Activated CD4-positive, alpha-beta T cell treated with anti-CD3 and anti-CD28 coated beads, Interleukin-10, Interleukin-2, amounts not matched to agents 100 ng/mL and 50 ng/mL, durations not matched to agents 16 hours and 8 hours (primary cell): ENCODE measurements at regions not wholly inside any gene's neighbourhood (a gene's known extent, or its start where the extent isn't known, plus 50 kb on each side); places are given as distances from the start of the nearest gene placed in this dataset.

Source experiments
- DNase-seq: peaks from one replicate; pipeline ENCODE4 v3.0.0-alpha.2; 2020

DNA sequence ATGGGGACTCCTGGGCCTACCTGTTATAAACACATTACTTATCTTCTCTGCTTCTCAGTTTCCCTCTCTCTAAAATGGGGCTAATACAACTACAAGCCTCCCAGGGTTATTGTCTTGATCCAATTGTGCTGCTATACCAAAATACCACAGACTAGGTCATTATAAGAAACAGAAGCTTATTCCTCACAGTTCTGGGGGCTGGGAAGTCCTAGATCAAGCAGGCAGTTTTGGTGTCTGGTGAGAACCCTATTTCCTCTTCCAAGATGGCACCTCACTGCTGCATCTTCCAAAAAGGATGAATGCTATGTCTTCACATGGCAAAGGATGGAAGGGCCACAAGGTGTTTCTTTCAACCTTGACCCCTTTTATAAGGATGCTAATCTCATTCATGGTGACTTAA, 732.9 kb upstream of the TBX3 start:
- no peak for DNase-seq

DNA sequence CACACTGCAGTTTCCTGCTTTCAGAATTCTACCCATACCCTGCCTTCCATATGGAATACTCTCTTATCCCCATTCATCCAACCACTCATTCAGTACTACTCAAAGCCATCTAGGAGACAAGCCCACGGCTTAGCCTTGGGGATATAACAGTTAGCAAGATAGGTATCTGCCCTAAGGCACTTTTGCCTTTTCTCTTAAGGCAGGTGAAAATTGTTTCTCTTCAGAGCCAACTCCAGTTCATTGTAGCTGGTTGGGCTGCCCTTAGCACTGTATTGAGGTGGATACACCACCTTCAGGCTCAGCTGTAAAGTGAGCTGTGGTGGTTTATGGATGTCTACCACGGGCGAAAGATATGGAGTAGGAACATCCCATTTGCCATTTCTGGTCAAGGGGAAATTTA, 729.7 kb upstream of the TBX3 start:
- no peak for DNase-seq

DNA sequence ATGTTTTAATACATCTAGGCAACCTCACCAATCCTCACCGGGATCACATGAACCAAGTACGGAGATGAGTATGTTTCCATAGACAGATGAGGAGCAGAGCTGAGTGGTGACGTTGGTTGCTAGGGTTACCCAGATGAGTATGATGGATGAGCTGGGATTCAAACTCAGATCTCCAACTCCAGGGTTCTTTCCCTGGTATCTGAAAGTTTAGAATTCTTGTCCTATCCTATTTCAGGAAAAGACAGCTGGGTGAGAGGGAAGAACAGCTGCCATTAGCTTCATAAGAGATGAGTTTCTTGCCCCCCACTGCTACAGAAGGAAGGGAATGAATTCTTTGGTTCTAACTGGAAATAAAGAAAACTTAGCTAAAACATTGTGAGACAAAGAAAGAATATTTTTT, 728.9 kb upstream of the TBX3 start:
- no peak for DNase-seq

DNA sequence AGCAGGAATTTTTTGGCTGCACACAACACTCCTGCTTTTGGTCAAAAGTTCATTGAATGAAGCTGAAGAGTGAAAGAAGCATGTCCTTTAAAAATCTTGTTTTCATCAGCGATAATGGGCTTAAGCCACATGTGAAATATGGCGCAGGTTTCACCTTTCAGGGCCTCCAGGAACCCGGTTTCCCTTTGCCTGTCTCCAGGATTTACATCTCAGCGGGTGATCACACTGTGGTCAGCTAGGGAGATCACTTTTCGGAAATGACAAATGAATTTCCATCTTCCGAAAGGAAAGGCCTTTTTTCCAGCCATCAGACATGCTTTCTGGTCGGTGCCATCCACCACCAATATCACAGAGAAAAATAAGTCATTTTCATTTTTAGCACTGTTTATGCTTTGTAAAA, 727.1 kb upstream of the TBX3 start:
- no peak for DNase-seq

DNA sequence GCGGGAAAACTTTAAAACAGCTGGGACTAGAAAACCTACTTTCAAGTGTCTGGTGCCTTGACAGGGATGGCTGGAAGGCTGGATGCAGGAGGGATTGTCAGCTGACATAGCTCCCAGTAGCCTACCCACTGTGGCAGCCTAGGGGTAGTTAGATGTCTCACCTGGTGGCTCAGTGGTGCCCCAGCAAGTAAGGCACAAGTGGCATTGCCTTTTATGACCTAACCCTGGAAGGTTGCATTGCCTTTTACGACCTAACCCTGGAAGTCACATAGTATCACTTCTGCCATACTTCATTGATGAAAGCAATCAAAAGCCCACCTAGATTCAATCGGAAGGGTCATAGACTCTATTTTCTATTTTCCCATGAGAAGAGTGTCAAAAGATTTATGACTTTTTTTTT, 724.7 kb upstream of the TBX3 start:
- DNase-seq = no peak

DNA sequence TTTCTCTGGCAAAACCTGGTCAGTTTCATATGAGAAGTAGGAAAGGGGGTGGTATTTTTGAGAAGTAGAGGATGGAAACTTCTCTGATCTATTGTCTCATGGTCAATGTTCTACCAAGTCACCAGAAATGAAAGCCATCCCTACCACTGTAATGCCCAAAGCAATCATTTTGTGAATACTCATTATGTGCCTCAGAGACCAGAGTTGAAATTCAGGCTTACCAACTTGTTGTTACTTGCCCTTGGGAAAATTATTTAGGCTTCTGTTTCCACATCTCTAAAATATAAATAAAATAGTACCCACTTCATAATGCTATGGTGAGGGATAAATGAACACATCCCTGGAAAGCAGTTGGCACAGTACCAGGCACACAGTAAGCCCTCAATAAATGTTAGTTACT, 723.7 kb upstream of the TBX3 start:
- no peak for DNase-seq

DNA sequence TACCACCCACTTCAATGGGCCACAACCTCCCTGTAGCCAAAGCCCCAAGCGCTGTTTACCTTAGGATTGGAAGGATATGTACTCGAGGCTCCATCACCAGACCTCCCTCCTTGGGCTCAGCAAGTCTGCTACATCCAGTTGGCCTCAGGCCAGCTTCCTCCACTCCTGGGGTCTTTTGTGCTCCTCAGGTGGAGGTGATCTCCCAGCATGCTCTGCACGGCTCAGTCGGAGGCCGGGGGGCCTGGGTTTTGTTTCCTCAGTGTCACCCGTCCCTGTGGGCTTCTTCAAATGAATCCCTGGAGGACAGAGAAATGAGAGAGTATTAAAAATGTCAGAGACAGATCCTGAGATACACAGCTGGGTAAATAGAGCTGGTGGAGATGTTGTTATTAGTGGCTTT, 723.1 kb upstream of the TBX3 start:
- no peak for DNase-seq

DNA sequence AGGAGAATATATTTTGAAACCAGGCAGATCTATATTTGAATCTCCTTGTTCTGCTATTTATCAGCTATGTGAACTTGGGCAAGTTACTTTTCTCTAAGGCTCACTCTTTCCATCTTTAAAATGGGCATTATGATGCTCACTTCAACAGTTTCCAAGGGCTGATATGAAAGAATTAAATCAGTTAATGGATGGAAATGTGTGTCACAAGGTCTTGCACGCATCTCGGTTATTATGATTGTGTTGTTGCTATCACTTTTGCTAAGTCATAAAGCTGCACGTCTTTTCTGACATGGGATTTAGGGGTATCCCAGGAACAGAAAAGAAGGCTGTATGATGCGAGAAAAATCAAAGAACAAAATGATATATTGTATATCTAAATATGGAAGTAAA, 721.5 kb upstream of the TBX3 start:
- no peak for DNase-seq

DNA sequence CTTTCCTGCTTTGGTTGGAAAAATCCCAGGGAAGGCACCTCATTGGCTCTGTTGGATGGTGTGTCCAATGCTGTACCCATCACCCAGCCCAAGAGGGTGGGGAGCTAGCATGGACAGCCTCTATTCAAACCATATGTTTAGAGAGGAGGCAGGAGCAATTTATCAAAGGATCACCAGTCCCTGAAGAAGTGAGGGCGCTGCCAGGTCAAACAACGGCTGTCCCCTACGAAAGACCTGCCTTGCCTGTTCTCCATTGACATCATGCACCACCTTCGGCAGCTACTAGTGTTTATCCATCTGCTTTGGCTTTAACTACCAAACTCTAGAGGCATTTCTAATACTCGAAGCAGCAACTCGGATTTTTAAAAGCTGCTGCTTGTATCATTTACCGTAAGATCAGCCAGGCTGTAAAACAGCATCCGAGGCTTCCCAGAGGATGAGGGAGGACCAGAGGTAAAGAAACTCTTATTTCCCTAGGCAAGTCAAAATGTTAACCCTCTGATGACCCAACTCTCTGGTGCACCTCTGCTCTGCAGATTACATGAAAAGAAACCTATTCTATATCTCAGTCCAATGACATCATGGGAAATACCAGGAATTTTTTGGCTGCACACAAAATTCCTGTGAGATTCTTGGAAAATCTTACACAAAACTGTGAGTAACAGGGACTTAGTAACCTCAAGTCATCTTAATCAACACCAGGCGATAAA, 720.9 kb upstream of the TBX3 start:
- DNase-seq = no peak

DNA sequence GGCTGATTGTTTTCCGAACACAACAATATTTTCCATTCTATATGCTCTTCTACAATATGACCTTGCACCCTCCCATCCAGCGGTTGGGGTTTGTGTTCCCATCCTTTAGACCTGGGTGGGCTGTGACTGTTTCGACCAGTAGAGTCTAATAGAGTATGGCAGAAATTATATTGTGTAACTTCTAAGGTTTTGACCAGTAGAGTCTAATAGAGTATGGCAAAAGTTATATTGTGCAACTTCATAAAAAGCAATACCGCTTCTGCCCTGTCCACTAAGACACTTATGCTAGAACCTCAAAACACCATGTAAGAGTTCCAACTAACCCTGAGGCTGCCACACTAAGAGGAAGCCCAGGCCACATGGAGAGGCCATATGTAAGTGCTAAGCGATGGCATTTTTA, 719.7 kb upstream of the TBX3 start:
- DNase-seq = no peak

DNA sequence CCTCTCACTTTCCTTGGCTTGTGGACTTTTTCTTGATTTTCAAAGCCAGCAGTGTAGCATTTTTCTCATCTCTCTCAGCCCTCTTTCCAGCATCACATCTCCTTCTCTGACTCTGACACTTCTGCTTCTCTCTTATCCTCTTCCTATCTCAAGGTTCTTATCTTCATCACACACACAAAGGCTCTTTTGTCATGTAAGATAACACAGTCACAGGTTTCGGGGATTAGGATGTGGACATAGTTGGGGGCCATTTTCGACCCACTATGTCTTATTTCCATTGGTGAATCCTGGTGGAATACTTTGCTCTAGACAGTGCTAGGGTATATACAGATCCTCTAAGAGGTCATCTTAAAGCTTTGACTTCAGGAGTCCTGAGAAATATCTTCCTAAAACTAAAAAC, 719.3 kb upstream of the TBX3 start:
- DNase-seq = no peak

DNA sequence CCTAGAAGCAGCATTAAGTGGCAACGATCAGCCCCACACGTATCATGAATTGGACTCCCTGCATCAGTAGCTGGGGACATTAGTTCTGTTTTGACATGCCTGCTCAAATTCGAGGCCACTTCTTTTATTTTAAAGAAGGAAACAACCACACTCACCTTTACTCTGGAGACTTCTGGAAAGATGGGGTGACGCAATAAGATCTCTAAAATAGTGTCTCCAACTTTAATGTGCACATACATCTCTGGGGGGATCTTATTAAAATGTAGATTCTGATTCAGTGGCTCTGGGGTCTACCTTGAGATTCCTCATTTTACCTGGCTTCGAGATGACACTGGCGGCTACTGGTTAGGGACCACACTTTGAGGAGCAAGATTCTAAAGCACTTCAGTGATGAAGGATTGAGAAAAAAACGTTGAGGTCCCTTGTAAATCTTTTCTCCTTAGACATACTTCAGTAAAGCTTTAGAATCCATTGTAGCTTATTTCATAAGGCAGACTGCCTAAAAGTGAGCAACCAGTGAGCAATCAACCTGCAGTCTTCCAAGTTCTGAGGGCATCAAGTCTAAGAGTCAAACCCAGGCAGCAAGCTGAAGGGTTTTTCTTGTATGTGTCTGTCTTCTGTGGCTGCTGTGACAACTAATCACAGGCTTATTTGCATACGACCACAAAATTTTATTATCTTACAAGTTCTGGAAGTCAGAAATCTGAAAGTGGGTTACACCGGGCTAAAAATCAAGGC, 718.6 kb upstream of the TBX3 start:
- DNase-seq = no peak

DNA sequence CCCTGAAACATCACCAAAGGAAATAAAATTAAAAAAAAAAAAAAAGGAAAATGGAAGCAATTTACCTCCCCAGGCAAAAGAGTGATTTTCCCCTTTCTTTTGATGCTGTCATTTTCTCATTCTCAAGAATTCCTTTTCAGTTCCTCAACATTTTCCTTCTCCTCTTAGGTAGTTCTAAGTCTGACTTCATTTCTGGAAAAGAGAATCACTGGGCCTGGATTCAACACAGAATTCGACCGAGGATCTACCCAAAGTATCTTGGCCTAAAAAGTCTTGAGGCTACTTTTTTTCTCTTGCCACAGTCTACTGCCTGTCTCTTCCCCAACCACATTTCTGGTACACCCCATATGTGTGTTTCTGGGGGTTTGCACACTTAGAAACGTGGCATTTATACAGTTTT, 717.8 kb upstream of the TBX3 start:
- DNase-seq = no peak

DNA sequence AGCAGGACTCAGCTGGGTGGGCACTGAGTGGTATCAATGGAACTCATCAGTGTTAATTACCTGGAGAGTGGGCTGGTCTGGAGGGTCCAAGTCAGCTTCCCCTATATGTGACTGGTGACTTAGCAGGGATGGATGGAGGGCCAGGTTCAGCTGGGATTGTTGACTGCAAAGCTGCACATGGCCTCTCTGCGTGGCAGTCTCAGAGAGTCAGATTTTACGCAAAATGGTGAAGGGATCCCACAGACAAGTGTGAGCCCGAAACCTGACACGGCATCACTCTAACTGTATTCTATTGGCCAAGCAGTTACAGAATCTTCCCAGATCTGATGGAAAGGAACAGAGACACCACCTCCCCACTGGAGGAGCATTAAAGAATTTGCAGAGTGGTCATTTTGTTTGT, 716.0 kb upstream of the TBX3 start:
- DNase-seq = no peak

DNA sequence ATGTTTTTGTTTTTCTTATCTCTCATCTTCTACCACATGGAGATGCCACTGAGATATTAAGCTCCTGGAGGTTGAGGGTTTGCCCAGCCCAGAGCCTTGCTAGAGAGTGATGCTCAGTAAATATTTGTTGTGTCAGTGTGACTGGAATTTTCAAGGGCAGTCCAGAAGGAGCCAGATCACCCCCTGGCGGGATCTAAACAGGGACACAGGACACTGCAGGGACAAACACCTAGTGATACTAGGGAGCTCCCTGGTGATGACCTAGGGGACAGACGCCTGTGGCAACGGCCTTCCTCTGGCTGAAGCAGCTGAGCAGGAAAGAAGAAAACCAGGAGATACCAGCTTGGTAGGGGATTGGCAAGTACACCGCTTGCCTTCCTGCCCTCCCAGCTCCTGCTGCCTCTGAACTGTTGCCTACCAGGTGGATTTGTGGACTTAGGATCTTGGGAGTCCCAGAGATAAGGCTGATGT, 714.4 kb upstream of the TBX3 start:
- DNase-seq = no peak

DNA sequence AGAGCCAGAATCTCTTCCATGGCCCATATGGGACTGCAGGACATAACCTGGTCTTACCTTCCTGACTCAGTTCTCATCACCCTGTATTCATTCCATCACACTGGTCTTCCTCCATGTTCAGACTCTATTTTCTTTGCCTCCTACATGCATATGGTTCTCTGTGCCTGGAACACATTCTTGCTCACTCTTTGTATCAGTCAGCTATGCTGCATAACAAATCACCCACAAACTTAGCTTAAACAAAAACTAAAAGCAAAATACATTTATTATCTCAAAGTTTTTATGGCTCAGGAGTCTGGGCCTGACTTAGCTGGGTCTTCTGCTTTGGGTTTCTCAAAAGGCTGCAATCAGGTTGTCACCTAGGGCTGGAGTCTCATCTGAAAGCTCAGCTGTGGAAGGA, 712.6 kb upstream of the TBX3 start:
- no peak for DNase-seq

DNA sequence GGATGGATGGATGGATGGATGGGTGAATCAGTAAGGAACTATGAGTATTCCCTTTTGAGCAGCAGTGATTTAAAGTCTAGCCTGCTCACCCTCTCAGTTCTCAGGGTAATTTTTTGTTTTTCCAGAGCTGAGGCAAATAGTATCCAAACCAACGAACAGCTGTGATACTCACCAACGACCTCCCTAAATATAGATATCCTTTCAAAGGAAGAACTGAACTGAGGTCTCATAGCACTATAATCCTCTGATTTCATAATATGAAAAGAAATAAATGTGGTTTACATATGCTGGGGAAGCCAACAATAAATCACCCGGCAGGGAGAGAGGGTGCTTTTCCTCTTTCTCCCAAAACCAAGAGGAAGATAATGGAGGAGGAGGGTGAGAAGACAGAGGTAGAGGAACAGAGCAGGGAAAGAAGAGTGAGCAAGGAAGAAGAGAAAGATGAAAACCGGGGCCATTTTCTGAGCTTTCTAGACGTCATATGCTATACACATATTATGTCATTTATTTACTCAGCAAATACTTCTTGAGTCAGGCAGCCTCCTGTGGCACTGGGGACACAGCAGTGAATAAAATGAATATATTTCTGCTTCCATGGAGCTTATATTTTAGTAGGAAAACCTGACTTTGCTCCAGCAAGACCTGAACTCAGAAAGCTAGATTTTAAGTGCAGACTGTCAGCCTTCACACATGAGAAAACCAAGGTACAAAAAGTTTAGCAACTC, 710.7 kb upstream of the TBX3 start:
- DNase-seq = no peak

DNA sequence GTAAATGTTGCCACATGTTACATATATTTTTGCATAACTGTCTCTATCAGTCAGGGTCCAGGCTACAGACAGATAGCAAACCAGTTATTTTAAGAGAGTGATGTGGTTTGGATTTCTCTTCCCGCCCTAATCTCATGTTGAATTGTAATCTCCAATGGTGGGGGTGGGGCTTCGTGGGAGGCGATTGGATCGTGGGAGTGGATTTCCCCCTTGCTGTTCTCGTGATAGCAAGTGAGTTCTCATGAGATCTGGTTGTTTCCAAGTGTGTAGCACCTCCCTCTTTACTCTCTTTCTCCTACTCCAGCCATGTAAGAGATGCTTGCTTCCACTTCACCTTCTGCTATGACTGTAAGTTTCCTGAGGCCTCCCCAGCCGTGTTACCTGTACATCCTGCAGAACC, 704.2 kb upstream of the TBX3 start:
- DNase-seq = no peak

DNA sequence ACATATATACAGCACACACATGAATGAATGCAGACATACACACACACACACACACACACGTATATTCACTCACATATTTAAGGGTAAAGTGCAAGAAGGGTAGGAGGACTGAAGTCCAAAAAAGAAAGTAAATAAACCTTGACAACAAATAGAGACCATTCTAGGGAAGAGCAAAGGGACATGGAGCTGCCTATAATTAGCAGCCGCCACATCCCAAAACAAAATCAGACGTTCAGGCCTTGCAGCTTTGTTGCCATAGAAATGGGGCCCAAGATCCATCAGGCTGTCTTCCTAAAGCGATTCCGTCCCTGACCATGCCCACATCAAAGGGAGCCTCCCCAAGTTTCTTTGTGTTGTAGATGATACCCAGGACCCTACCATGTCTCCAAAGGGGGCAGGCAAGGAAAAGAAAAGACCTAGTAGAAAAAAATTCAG, 703.5 kb upstream of the TBX3 start:
- no peak for DNase-seq

DNA sequence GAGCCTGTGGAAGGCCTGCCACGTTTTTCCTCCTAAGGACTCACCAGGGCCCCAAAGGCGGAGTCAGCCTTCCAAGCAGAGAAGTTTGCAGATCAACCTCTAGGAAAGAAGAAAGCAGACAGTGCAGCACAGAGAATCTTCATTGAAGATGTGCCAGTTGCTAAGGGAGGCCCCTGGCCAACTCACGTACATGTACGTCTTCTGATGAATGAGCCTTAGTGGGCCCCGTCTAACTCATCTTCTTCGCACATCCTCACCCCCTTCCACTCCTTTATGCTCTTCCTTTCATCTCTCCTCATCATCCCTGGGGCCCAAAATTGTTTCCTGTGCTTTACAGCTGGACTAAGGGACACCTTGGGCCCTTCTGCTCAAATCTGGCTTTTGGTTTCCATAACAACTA, 703.0 kb upstream of the TBX3 start:
- no peak for DNase-seq

DNA sequence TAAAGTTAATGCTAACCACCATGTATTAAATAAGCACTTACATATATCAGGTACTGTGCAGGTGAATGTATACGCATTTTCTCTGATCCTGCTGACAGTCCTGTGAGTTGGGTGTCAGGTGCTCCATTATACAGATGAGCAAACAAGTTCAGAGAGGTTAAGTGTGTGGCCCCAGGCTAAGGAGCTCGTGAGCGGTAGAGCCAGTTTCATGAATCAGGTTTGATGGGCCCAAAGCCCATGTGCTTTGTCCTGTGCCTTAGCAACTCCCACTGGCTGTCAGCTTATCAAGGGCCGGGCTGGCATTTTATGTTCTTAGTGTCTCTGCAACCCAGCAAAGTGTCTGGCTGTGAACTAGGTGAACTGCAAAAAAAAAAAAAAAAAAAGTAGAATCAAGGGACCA, 701.2 kb upstream of the TBX3 start:
- DNase-seq = no peak

DNA sequence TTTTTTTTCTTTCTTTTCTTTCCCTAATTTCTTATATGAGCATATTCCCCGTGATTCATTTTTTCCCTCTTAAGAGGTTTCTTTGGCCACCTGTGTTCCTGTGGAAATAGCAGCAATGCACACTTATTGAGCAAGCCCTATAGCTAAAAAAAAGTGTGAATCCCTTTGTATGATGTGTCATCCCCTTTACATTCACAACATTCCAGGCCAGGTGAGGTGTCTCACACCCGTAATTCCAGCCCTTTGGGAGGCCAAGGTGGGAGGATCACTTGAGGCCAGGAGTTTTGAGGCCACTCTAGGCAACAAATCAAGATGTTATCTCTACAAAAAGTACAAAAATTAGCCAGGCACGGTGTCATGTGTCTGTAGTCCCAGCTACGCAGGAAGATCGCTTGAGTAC, 700.4 kb upstream of the TBX3 start:
- DNase-seq = no peak

DNA sequence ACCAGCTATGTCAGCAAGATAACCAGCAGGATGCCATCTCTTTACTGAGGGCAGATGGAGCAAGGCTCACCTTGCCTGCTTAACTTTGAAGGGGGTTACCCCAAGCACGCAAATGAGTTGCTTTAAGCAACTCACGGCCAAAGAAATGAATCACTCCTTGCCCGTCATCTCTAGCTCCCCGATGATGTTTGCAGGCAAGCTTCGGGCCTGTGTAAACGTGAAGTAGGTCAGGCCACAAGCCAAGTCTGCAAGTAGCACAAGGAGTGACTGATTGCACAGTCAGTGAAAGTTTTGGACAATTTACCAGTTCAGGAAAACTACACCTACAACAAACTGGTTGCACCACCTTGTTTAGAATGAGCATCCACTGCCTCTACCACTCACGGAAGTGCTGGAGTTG, 699.7 kb upstream of the TBX3 start:
- no peak for DNase-seq

DNA sequence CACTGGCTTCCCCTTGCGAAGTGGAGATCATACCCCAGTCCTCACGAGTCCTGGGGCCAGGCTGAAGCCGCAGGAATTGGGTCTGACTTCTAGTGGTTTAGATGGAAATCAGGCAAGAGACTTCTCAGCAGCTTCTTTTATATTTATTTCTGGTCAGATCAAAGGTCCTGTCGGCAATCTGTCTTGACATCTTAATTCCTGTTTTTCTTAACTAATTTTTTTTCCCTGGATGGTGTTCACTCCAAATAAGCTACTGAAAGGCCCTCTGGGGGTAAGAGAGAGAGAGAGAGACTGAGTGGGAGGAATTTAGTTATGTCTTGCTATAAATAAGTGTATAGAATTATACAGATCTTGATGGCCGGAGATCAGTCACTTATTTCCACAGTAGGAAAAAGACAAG, 698.7 kb upstream of the TBX3 start:
- no peak for DNase-seq
